ENCODE measurements at regions not wholly inside any gene's neighbourhood (a gene's known extent, or its start where the extent isn't known, plus 50 kb on each side); places are given as distances from the start of the nearest gene placed in this dataset.

GRCh38 chr5:175032741-175033151 lies 308.4 kb downstream of the MSX2 start:
- DNase-seq (ENCODE audit: low spot score), result no peak
- ChIA-PET CTCF (no interaction called here), POLR2A (no interaction called here)
- no peak for ATAC-seq
- peaks cover 10% of the 10 kb centered on the region for H3K9me3 Mint-ChIP-seq
- H3K4me1 Mint-ChIP-seq, result no peaks in the 10 kb centered on the region
- TF ChIP-seq ZNF232 (CRISPR knock-in tag; IDR thresholded peaks at IDR 0.05) (no peak), ARID4B (CRISPR knock-in tag; IDR thresholded peaks at IDR 0.05; ENCODE audit: borderline replicate concordance) (no peak)
- H3K27me3 Mint-ChIP-seq (ENCODE audit: low read depth), result no peaks in the 10 kb centered on the region; the same call in 1 of the 2 replicates
- no peak overlapping the region for H3K27ac Mint-ChIP-seq
- H3K36me3 Mint-ChIP-seq, result 0 out of 2 replicates have a peak, but pooled peaks cover 3% of the 10 kb centered on the region
- no peak overlapping the region for H3K4me3 Mint-ChIP-seq

- POLR2A ChIA-PET, result no interaction called here
- TF ChIP-seq ZNF317 (CRISPR knock-in tag; IDR thresholded peaks at IDR 0.05; ENCODE audit: borderline replicate concordance, low read depth) (no peak), MXD4 (CRISPR knock-in tag; IDR thresholded peaks at IDR 0.05; ENCODE audit: borderline replicate concordance) (no peak), KAT7 (CRISPR knock-in tag; IDR thresholded peaks at IDR 0.05; ENCODE audit: borderline replicate concordance) (no peak), ZSCAN18 (CRISPR knock-in tag; IDR thresholded peaks at IDR 0.05) (no peak), SOX15 (CRISPR knock-in tag; IDR thresholded peaks at IDR 0.05) (no peak), ATF1 (CRISPR knock-in tag; IDR thresholded peaks at IDR 0.05) (no peak), MYBL2 (CRISPR knock-in tag; IDR thresholded peaks at IDR 0.05) (no peak), RELA (CRISPR knock-in tag; IDR thresholded peaks at IDR 0.05; ENCODE audit: borderline replicate concordance) (no peak), CBFB (CRISPR knock-in tag; IDR thresholded peaks at IDR 0.05; ENCODE audit: low read depth) (no peak), HMGA2 (CRISPR knock-in tag; IDR thresholded peaks at IDR 0.05) (no peak), PREB (CRISPR knock-in tag; IDR thresholded peaks at IDR 0.05; ENCODE audit: borderline replicate concordance) (no peak), TP53 (CRISPR knock-in tag; IDR thresholded peaks at IDR 0.05) (no peak), ETV6 (CRISPR knock-in tag; IDR thresholded peaks at IDR 0.05) (no peak), CREB1 (CRISPR knock-in tag; IDR thresholded peaks at IDR 0.05) (no peak), PRRX2 (CRISPR knock-in tag; IDR thresholded peaks at IDR 0.05) (no peak), TEAD4 (CRISPR knock-in tag; IDR thresholded peaks at IDR 0.05) (no peak), FOXJ3 (CRISPR knock-in tag; IDR thresholded peaks at IDR 0.05; ENCODE audit: borderline replicate concordance) (no peak), ATF6 (CRISPR knock-in tag; IDR thresholded peaks at IDR 0.05) (no peak), ELF4 (CRISPR knock-in tag; IDR thresholded peaks at IDR 0.05; ENCODE audit: low read depth) (no peak)
- Mint-ChIP-seq H3K27ac (no peak overlapping the region), H3K36me3 (0 out of 2 replicates have a peak, but pooled peaks cover 3% of the 10 kb centered on the region), H3K27me3 (ENCODE audit: low read depth) (peaks cover 3% of the 10 kb centered on the region; the same call in 1 of the 2 replicates), H3K4me1 (no peaks in the 10 kb centered on the region), H3K4me3 (no peak overlapping the region), H3K9me3 (peaks cover 14% of the 10 kb centered on the region)
- ATAC-seq, result no peak
- no peak for DNase-seq (ENCODE audit: low spot score)
- CTCF ChIA-PET, result no interaction called here
Observed at GRCh38 chr5:175032013-175032412, 307.6 kb downstream of the MSX2 start.

Measured in WTC11 (cell line).